H9 (cell line): ENCODE measurements at regions not wholly inside any gene's neighbourhood (a gene's known extent, or its start where the extent isn't known, plus 50 kb on each side); places are given as distances from the start of the nearest gene placed in this dataset.

Experiments
- DNase-seq: peaks from one replicate; pipeline ENCODE4 v3.0.0-alpha.2; 2017
- H2AFZ ChIP-seq: one replicate; pipeline ENCODE4 v1.6.1; 2013; ENCODE audit warnings: mild to moderate bottlenecking, low read length, control low read depth, moderate library complexity
- H2AK5ac ChIP-seq: 2 replicates; pipeline ENCODE4 v1.6.1; 2013; ENCODE audit warnings: low read length, control low read depth, mixed read lengths; ENCODE audit not compliant: insufficient read length
- H2BK120ac ChIP-seq: one replicate; pipeline ENCODE4 v1.6.1; 2013; ENCODE audit warnings: low read depth, mild to moderate bottlenecking, low read length, control low read depth, inconsistent platforms; ENCODE audit not compliant: poor library complexity, severe bottlenecking
- H2BK12ac ChIP-seq: 2 replicates; pipeline ENCODE4 v1.6.1; 2013; ENCODE audit warnings: low read length, control low read depth, mixed read lengths, low read depth; ENCODE audit not compliant: insufficient read length
- H2BK15ac ChIP-seq: 2 replicates; pipeline ENCODE4 v1.6.1; 2013; ENCODE audit warnings: low read depth, low read length, control low read depth
- H2BK20ac ChIP-seq: one replicate; pipeline ENCODE4 v1.6.1; 2013; ENCODE audit warnings: low read depth, mild to moderate bottlenecking, low read length, control low read depth, inconsistent platforms; ENCODE audit not compliant: poor library complexity, severe bottlenecking
- H2BK5ac ChIP-seq: 2 replicates; pipeline ENCODE4 v1.6.1; 2013; ENCODE audit warnings: low read length, control low read depth, mixed read lengths; ENCODE audit not compliant: insufficient read length
- H3K14ac ChIP-seq: 2 replicates; pipeline ENCODE4 v1.6.1; 2013; ENCODE audit warnings: low read length, control low read depth; ENCODE audit not compliant: insufficient read depth
- H3K18ac ChIP-seq: 2 replicates; pipeline ENCODE4 v1.6.1; 2013; ENCODE audit warnings: low read depth, mild to moderate bottlenecking, mixed read lengths, low read length, control low read depth; ENCODE audit not compliant: insufficient read length
- H3K23ac ChIP-seq: 2 replicates; pipeline ENCODE4 v1.6.1; 2013; ENCODE audit warnings: low read length, control low read depth, mixed read lengths, low read depth; ENCODE audit not compliant: insufficient read length
- H3K23me2 ChIP-seq: 2 replicates; pipeline ENCODE4 v1.6.1; 2013; ENCODE audit warnings: low read depth, mild to moderate bottlenecking, mixed read lengths, low read length, control low read depth; ENCODE audit not compliant: insufficient read length, poor library complexity, severe bottlenecking
- H3K27ac ChIP-seq: 2 replicates; pipeline ENCODE4 v1.5.1; 2013; ENCODE audit warnings: low read length, control low read depth, mixed read lengths, low read depth; ENCODE audit not compliant: insufficient read length
- H3K27me3 ChIP-seq: 2 replicates; pipeline ENCODE4 v1.6.1; 2013; ENCODE audit warnings: low read length, control low read depth, inconsistent platforms; ENCODE audit not compliant: insufficient read depth
- H3K4ac ChIP-seq: 2 replicates; pipeline ENCODE4 v1.6.1; 2013; ENCODE audit warnings: low read depth, mild to moderate bottlenecking, control low read depth, inconsistent platforms, low read length, moderate library complexity
- H3K4me1 ChIP-seq: 2 replicates; pipeline ENCODE4 v1.6.1; 2013; ENCODE audit warnings: low read length, control low read depth, inconsistent platforms; ENCODE audit not compliant: insufficient read depth
- H3K4me2 ChIP-seq: 2 replicates; pipeline ENCODE4 v1.6.1; 2013; ENCODE audit warnings: low read length, control low read depth, mixed read lengths; ENCODE audit not compliant: insufficient read length, insufficient read depth
- H3K56ac ChIP-seq: 2 replicates; pipeline ENCODE4 v1.6.1; 2013; ENCODE audit warnings: low read depth, mild to moderate bottlenecking, mixed read lengths, low read length, control low read depth; ENCODE audit not compliant: insufficient read length
- H3K79me1 ChIP-seq: 2 replicates; pipeline ENCODE4 v1.6.1; 2013; ENCODE audit warnings: low read depth, mild to moderate bottlenecking, moderate library complexity, low read length, control low read depth, inconsistent platforms; ENCODE audit not compliant: insufficient read depth, poor library complexity, severe bottlenecking
- H3K79me2 ChIP-seq: 2 replicates; pipeline ENCODE4 v1.6.1; 2013; ENCODE audit warnings: low read length, control low read depth, inconsistent platforms; ENCODE audit not compliant: insufficient read depth
- H3K9ac ChIP-seq: 2 replicates; pipeline ENCODE4 v1.6.1; 2013; ENCODE audit warnings: low read length, control low read depth, mixed read lengths; ENCODE audit not compliant: insufficient read length; ENCODE audit errors: extremely low read depth
- H3K9me3 ChIP-seq: one replicate; pipeline ENCODE4 v1.6.1; 2013; ENCODE audit warnings: low read depth, low read length, inconsistent platforms; ENCODE audit not compliant: control insufficient read depth
- H3T11ph ChIP-seq: one replicate; pipeline ENCODE4 v1.6.1; 2013; ENCODE audit warnings: mild to moderate bottlenecking, low read length, control low read depth, inconsistent platforms
- H4K20me1 ChIP-seq: one replicate; pipeline ENCODE4 v1.6.1; 2013; ENCODE audit not compliant: control insufficient read depth, insufficient read length, insufficient read depth
- H4K5ac ChIP-seq: 2 replicates; pipeline ENCODE4 v1.6.1; 2013; ENCODE audit warnings: low read depth, mild to moderate bottlenecking, mixed read lengths, low read length, control low read depth; ENCODE audit not compliant: insufficient read length
- H4K8ac ChIP-seq: replicated peaks from 2 replicates; pipeline ENCODE4 v1.6.1; 2013; ENCODE audit warnings: low read length, control low read depth, mixed read lengths, low read depth; ENCODE audit not compliant: insufficient read length
- H4K91ac ChIP-seq: 2 replicates; pipeline ENCODE4 v1.6.1; 2013; ENCODE audit warnings: low read depth, mild to moderate bottlenecking, moderate library complexity, mixed read lengths, low read length, control low read depth; ENCODE audit not compliant: insufficient read length
- H3K27ac Mint-ChIP-seq, 3 experiments: 2 replicates in 2 of 3; 3 replicates in 1 of 3; pipeline ENCODE4 v1.8.0; 2020 to 2021; ENCODE audit warnings: mixed read lengths in 3 of 3, mild to moderate bottlenecking in 1 of 3, moderate library complexity in 1 of 3
- H3K27me3 Mint-ChIP-seq: 2 replicates; pipeline ENCODE4 v1.8.0; 2021; ENCODE audit warnings: low read depth, mild to moderate bottlenecking, moderate library complexity, mixed read lengths
- H3K36me3 Mint-ChIP-seq, 3 experiments: 2 replicates in 2 of 3; 3 replicates in 1 of 3; pipeline ENCODE4 v1.8.0; 2020 to 2021; ENCODE audit warnings: low read depth in 3 of 3, mixed read lengths in 3 of 3; ENCODE audit not compliant: insufficient read depth in 1 of 3
- H3K4me1 Mint-ChIP-seq, 2 experiments: 2 replicates each; pipeline ENCODE4 v1.8.0; 2020; ENCODE audit warnings: mixed read lengths in 2 of 2
- H3K4me3 Mint-ChIP-seq, 2 experiments: 2 replicates in 1 of 2; 3 replicates in 1 of 2; pipeline ENCODE4 v1.8.0; 2020 to 2021; ENCODE audit warnings: mild to moderate bottlenecking in 2 of 2, mixed read lengths in 2 of 2, moderate library complexity in 1 of 2
- H3K9me3 Mint-ChIP-seq, 2 experiments: 2 replicates in 1 of 2; 3 replicates in 1 of 2; pipeline ENCODE4 v1.8.0; 2020; ENCODE audit warnings: mild to moderate bottlenecking in 2 of 2, mixed read lengths in 2 of 2, moderate library complexity in 1 of 2
- WGBS: extraction: QIAGEN DNeasy Blood & Tissue Kit; methylation state at CpG from one replicate; pipeline ENCODE4 v1.1.7; 2013; ENCODE audit warnings: missing lambda C conversion rate, low lambda C conversion rate, mixed read lengths; ENCODE audit not compliant: insufficient read length; ENCODE audit errors: extremely low coverage; 5-methylcytosine and 5-hydroxymethylcytosine counted together
- TF ChIP-seq, protein P1 (sequence below): fragments of 200-600 bp; sonication (generic); conservative IDR thresholded peaks from 3 replicates; pipeline ENCODE4 v1.8.0; 2021; ENCODE audit warnings: antibody characterized with exemption, mild to moderate bottlenecking

- H3K27ac ChIP-seq, result no peak overlapping the region
- peaks cover 3% of the 10 kb centered on the region in 2 experiments; a peak in 3 of 5 replicates for H3K9me3 Mint-ChIP-seq
- H3K27me3 Mint-ChIP-seq, result no peaks in the 10 kb centered on the region
- no peaks in the 10 kb centered on the region for H3K36me3 Mint-ChIP-seq
- no peaks in the 10 kb centered on the region for H3K27me3 ChIP-seq
- H2BK120ac ChIP-seq, result no peak overlapping the region
- H4K5ac ChIP-seq, result no peak overlapping the region
- peaks cover 4 to 7% of the 10 kb centered on the region in 2 experiments for H3K4me1 Mint-ChIP-seq
- H3T11ph ChIP-seq, result no peak overlapping the region
- no peak overlapping the region for H4K91ac ChIP-seq
- H3K4me3 Mint-ChIP-seq, result no peak overlapping the region
- H3K56ac ChIP-seq, result no peak overlapping the region
- H3K23me2 ChIP-seq, result no peaks in the 10 kb centered on the region
- H2BK5ac ChIP-seq, result no peak overlapping the region
- no peak overlapping the region for H4K8ac ChIP-seq
- DNase-seq, result no peak
- WGBS, result no CpG with 5 or more reads among the region's 2 CpGs
- no peaks in the 10 kb centered on the region for H3K79me1 ChIP-seq
- H2AFZ ChIP-seq, result no peak overlapping the region
- H3K9me3 ChIP-seq, result no peaks in the 10 kb centered on the region
- H3K4me2 ChIP-seq, result no peak overlapping the region
- H2AK5ac ChIP-seq, result no peak overlapping the region
- H2BK12ac ChIP-seq, result no peak overlapping the region
- TF ChIP-seq, protein P1, sequence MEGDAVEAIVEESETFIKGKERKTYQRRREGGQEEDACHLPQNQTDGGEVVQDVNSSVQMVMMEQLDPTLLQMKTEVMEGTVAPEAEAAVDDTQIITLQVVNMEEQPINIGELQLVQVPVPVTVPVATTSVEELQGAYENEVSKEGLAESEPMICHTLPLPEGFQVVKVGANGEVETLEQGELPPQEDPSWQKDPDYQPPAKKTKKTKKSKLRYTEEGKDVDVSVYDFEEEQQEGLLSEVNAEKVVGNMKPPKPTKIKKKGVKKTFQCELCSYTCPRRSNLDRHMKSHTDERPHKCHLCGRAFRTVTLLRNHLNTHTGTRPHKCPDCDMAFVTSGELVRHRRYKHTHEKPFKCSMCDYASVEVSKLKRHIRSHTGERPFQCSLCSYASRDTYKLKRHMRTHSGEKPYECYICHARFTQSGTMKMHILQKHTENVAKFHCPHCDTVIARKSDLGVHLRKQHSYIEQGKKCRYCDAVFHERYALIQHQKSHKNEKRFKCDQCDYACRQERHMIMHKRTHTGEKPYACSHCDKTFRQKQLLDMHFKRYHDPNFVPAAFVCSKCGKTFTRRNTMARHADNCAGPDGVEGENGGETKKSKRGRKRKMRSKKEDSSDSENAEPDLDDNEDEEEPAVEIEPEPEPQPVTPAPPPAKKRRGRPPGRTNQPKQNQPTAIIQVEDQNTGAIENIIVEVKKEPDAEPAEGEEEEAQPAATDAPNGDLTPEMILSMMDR, result no peak
- H3K23ac ChIP-seq, result no peak overlapping the region
- no peak overlapping the region; a peak in 1 of 7 replicates for H3K27ac Mint-ChIP-seq
- H3K9ac ChIP-seq, result no peak overlapping the region
- H3K4ac ChIP-seq, result no peak overlapping the region
- 0 out of 2 replicates have a peak overlapping the region, but pooled peaks have one; percentile 35 for H3K14ac ChIP-seq
- H4K20me1 ChIP-seq, result no peaks in the 10 kb centered on the region
- no peak overlapping the region for H2BK20ac ChIP-seq
- no peak overlapping the region for H2BK15ac ChIP-seq
- H3K4me1 ChIP-seq, result no peaks in the 10 kb centered on the region; the same call in 1 of the 2 replicates
- no peak overlapping the region for H3K18ac ChIP-seq
- no peaks in the 10 kb centered on the region for H3K79me2 ChIP-seq
Measured at GRCh38 chr5:112636751-112637150, 100.9 kb upstream of the APC start.
